Gastrocnemius medialis (tissue), 4 donors: ENCODE measurements at regions not wholly inside any gene's neighbourhood (a gene's known extent, or its start where the extent isn't known, plus 50 kb on each side); places are given as distances from the start of the nearest gene placed in this dataset.

ENCODE experiments used
- ATAC-seq, 2 donors: fragments of 150-250 bp; one replicate each; pipeline ENCODE4 v1.9.1; 2016
- DNase-seq, 2 donors: peaks; one replicate each; pipeline ENCODE4 v3.0.0-alpha.2; 2019
- H3K27ac ChIP-seq, 4 donors: fragments of 200-600 bp; sonication (generic); 1 replicate in 1 of 4; 2 replicates in 3 of 4; pipeline ENCODE4 v1.5.1; 2016 to 2018; ENCODE audit warnings: mild to moderate bottlenecking in 2 of 4, moderate library complexity in 1 of 4
- H3K27me3 ChIP-seq, 3 donors: fragments of 200-600 bp; sonication (generic) in 2 of 3; 1 replicate in 1 of 3; 2 replicates in 2 of 3; pipeline versions ENCODE4 v1.5.1 to v1.6.0; 2016 to 2019; ENCODE audit warnings: mild to moderate bottlenecking in 1 of 3, moderate library complexity in 1 of 3
- H3K36me3 ChIP-seq, 2 donors: fragments of 200-600 bp; sonication (generic) in 1 of 2; one replicate each; pipeline ENCODE4 v1.5.1; 2017 to 2018
- H3K4me1 ChIP-seq, 2 donors: fragments of 200-600 bp; sonication (generic) in 1 of 2; one replicate each; pipeline ENCODE4 v1.5.1; 2016 to 2017; ENCODE audit warnings: mild to moderate bottlenecking in 2 of 2
- H3K4me3 ChIP-seq, 4 donors: fragments of 200-600 bp; sonication (generic) in 3 of 4; 1 replicate in 1 of 4; 2 replicates in 3 of 4; pipeline ENCODE4 v1.5.1; 2016 to 2019; ENCODE audit warnings: mild to moderate bottlenecking in 2 of 4
- H3K9me3 ChIP-seq, 3 donors: fragments of 200-600 bp; sonication (generic) in 2 of 3; 1 replicate in 1 of 3; 2 replicates in 2 of 3; pipeline ENCODE4 v1.5.1; 2016 to 2019
- POLR2A ChIP-seq, 2 donors: fragments of 450-650 bp; IDR thresholded peaks; one replicate each; pipeline ENCODE4 v1.6.1; 2017; ENCODE audit warnings: antibody characterized with exemption in 2 of 2, mild to moderate bottlenecking in 2 of 2, moderate library complexity in 2 of 2
- in situ Hi-C, 4 donors: fragments of 200-750 bp; cut with MboI; loops; one replicate each; pipeline versions ENCODE4 v1.15.0 to v1.8.0; 2017; ENCODE audit warnings: low sequenced_read_pairs in 4 of 4
- intact Hi-C: fragments of 100-400 bp; cut with DNase I; formaldehyde crosslinking; loops from one replicate; pipeline ENCODE4 v1.15.1; 2023; ENCODE audit warnings: low total_unique reads
- TF ChIP-seq, protein P1 (sequence below), 5 experiments: fragments of 450-650 bp in 3 of 5; fragments of 200-600 bp in 2 of 5; sonication (generic) in 2 of 5; IDR thresholded peaks in 4 of 5; conservative IDR thresholded peaks in 1 of 5; 1 replicate in 4 of 5; 2 replicates in 1 of 5; pipeline ENCODE4 v1.5.1; 2016 to 2019; ENCODE audit warnings: antibody characterized with exemption in 5 of 5, mild to moderate bottlenecking in 3 of 5, moderate library complexity in 3 of 5

DNA sequence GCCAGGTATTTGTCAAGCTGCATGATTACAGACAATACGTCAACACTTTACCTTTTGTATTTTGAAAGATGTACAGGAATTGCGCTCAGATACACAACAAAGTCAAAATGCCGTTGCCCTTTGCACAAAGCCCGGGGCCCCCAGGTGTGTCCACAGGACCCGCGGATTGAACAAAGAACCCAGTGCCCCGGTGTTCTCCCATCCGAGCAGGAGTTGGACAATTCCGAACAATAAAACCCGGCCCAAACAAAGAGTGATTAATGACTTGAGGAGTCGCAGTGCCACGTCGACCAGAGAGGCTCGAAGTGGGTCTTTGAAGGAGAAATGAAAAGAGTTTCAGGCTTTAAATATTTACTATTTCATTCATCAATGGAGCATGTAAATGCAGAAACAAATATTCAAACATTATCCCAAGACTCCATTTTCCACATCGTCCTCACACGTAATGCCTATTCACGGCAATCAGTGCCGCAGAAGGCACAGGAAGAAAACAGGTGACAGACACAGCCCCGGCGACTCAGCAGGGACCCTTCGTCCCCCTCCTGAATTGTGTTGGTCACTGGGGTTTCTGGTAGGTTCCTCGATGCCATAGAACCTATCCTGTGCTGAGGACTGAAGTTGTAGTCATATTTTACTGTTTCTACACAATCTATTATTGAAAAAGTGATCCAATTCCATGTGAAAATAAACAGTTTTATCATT, 70.9 kb upstream of the MGMT start:
- no peaks in the 10 kb centered on the region for H3K36me3 ChIP-seq
- no peaks in the 10 kb centered on the region for H3K9me3 ChIP-seq
- in situ Hi-C loops (no loop called here), intact Hi-C loops (no loop called here)
- peaks cover 0 to 5% (median 0%) of the 10 kb centered on the region in 3 donors for H3K27me3 ChIP-seq
- no peaks in the 10 kb centered on the region for H3K4me1 ChIP-seq
- H3K27ac ChIP-seq, result no peak overlapping the region
- no peak for DNase-seq
- no peak overlapping the region for H3K4me3 ChIP-seq
- ATAC-seq, result no peak
- TF ChIP-seq, protein P1, sequence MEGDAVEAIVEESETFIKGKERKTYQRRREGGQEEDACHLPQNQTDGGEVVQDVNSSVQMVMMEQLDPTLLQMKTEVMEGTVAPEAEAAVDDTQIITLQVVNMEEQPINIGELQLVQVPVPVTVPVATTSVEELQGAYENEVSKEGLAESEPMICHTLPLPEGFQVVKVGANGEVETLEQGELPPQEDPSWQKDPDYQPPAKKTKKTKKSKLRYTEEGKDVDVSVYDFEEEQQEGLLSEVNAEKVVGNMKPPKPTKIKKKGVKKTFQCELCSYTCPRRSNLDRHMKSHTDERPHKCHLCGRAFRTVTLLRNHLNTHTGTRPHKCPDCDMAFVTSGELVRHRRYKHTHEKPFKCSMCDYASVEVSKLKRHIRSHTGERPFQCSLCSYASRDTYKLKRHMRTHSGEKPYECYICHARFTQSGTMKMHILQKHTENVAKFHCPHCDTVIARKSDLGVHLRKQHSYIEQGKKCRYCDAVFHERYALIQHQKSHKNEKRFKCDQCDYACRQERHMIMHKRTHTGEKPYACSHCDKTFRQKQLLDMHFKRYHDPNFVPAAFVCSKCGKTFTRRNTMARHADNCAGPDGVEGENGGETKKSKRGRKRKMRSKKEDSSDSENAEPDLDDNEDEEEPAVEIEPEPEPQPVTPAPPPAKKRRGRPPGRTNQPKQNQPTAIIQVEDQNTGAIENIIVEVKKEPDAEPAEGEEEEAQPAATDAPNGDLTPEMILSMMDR (IDR thresholded peaks at IDR 0.05 in 4 of 5, conservative IDR thresholded peaks at IDR 0.05 in 1 of 5), result no peak
- no peak for TF ChIP-seq POLR2A (IDR thresholded peaks at IDR 0.05)

DNA sequence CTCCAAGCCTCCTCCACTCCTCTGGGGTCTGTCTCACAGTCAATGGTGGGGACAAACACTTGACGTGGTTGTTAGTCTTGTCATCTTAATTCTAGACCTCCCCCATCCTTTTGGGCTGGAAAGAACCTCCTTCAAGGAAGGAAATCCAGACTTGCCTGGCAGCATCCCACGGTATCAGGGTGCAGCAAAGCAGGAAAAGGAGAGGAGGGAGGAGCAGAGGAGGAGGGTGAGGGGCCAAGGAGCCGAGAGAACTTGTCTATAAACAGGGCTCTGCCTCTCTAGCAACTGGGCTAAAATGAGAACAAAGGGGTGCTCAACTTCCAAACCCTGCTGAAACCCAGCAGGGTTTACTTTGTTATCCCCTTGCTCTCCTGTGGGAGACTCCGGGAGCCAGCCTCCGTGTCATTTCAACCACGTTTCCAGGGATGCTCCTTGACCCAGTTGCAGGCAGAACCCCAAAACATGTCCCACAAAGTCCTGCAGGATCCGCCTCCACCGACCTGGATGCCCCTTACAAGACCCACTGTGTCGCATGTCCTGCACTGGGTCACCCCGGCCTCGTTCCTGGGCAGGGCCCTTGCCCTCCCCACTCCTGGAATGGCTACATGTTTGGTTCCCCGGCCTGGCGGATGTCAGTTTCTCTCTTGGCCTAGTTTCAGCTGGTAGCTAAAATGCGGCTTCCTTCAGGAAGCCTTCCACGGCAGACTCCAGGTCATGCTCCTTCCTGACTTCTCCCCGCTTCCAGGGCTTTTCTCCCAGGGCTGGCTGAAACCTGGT, 69.7 kb upstream of the MGMT start:
- intact Hi-C loops (no loop called here), in situ Hi-C loops (no loop called here)
- Histone ChIP-seq H3K9me3 (no peaks in the 10 kb centered on the region), H3K4me1 (no peaks in the 10 kb centered on the region), H3K27me3 (peaks cover 0 to 5% (median 0%) of the 10 kb centered on the region in 3 donors), H3K36me3 (no peaks in the 10 kb centered on the region), H3K27ac (no peak overlapping the region), H3K4me3 (no peak overlapping the region)
- TF ChIP-seq POLR2A (IDR thresholded peaks at IDR 0.05), result no peak
- TF ChIP-seq, protein P1 (IDR thresholded peaks at IDR 0.05 in 4 of 5, conservative IDR thresholded peaks at IDR 0.05 in 1 of 5), result no peak
- ATAC-seq, result no peak
- DNase-seq, result no peak

DNA sequence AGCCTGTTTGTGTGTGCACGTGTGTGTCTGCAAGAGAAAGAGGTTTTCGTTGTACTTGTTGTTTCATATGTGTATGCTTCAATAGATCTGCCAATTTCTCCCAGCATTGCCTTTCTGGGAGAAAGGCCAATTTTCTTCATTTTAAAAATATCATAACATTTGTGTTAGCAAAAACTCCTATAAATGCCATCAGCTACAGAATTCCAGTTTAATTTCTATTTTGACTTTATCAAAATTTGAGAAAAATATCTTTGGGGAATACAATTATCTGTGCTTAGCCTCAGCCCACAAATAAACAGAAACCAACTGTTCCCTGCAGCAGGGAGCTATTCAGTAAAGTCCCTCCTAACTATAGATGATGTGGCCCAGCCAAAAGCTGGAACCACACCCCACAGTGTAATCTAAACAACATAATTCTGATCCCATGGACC, 68.3 kb upstream of the MGMT start:
- in situ Hi-C loops, result no loop called here
- no peak overlapping the region for H3K27ac ChIP-seq

DNA sequence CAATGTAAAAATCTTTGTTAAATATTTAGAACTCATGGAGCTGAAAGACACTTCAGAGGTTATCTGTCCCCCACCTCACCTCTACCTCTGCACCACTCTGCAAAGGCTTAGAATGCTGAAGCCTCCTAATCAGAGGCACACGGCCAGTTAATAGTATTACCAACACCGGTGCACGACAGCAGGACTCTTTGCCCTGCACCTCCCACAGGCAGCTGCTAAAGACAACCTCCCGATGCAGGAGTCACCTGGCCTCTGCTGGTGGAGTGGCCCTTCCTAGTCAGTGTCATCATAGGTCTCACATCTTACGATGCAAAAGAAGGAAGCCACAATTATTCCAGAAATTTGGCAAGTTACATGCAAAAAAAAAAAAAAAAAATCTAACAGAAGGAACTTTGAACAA, 66.6 kb upstream of the MGMT start:
- H3K4me3 ChIP-seq, result no peak overlapping the region
- TF ChIP-seq, protein P1 (IDR thresholded peaks at IDR 0.05 in 4 of 5, conservative IDR thresholded peaks at IDR 0.05 in 1 of 5), result no peak
- no peak for TF ChIP-seq POLR2A (IDR thresholded peaks at IDR 0.05)
- no peaks in the 10 kb centered on the region for H3K36me3 ChIP-seq
- intact Hi-C loops, result no loop called here
- DNase-seq (no peak), ATAC-seq (no peak)
- H3K4me1 ChIP-seq, result no peaks in the 10 kb centered on the region
- no peak overlapping the region for H3K27ac ChIP-seq
- in situ Hi-C loops, result no loop called here
- no peaks in the 10 kb centered on the region for H3K9me3 ChIP-seq
- no peaks in the 10 kb centered on the region for H3K27me3 ChIP-seq

More for the DNA sequence above, 68.3 kb upstream of the MGMT start:
- no peaks in the 10 kb centered on the region for H3K27me3 ChIP-seq
- H3K4me1 ChIP-seq, result no peaks in the 10 kb centered on the region
- H3K4me3 ChIP-seq, result no peak overlapping the region
- TF ChIP-seq, protein P1 (IDR thresholded peaks at IDR 0.05 in 4 of 5, conservative IDR thresholded peaks at IDR 0.05 in 1 of 5), result no peak
- no peak for TF ChIP-seq POLR2A (IDR thresholded peaks at IDR 0.05)
- DNase-seq (no peak), ATAC-seq (no peak)
- no peaks in the 10 kb centered on the region for H3K36me3 ChIP-seq
- intact Hi-C loops, result no loop called here
- H3K9me3 ChIP-seq, result no peaks in the 10 kb centered on the region
